ENCODE measurements at regions not wholly inside any gene's neighbourhood (a gene's known extent, or its start where the extent isn't known, plus 50 kb on each side); places are given as distances from the start of the nearest gene placed in this dataset.
A peak's percentile ranks its signal among the peaks of the same experiment; 100 is the strongest.
"Not testable (repeated sequence)": the region's sequence is repeated elsewhere in the genome, so short reads cannot be mapped to it uniquely, and the experiment has no call there.

- DNase-seq = no peak
These were observed 217.6 kb upstream of the THUMPD2 start for GRCh38 chr2:39996653-39997080.

- DNase-seq = no peak
These were observed 216.1 kb upstream of the THUMPD2 start for GRCh38 chr2:39995005-39995737.

DNA sequence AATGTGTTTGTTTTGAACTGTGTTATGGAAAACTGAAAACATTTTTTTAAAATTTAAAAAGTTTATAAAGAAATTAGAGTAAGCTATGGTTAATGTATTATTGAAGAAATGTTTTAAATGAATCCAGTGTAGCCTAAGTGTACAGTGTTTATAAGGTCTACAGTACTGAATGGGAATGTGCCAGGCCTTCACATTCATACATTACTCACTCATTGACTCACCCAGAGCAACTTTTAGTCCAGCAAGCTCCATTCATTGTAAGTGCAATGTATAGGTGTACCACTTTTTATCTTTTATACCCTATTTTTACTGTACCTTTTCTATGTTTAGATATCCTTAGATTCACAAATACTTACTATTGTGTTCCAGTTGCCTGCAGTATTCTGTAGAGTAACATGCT is 215.1 kb upstream of the THUMPD2 start:
- no peak for DNase-seq

GRCh38 chr2:39991298-39991697 is 212.2 kb upstream of the THUMPD2 start:
- DNase-seq = no peak

DNA sequence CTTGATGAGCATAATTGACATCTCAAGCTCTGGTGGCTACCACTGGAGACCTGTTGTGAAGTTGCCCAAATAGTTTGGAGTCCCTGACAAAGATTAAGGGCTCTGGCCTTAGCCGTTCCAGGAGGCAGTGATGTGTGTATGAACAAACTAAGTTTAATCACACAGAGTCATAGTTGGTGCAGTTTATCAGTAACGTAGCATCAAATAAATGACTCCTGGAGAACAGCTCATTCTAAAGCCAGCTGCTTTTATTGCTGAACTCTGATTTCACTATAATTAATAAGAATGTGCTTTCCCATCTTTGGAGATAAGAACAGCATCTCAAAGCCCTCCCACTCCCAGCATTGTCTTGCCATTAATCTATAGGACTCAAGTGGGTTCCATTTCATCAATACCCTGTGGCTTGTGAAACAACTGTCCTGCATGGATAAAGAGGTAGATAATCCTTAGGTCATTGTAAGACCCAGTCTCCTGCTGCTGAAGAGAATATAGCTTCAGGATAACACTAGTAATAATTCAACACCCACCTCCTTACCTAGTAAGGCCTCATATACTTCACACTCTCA is 211.4 kb upstream of the THUMPD2 start:
- DNase-seq = no peak

DNA sequence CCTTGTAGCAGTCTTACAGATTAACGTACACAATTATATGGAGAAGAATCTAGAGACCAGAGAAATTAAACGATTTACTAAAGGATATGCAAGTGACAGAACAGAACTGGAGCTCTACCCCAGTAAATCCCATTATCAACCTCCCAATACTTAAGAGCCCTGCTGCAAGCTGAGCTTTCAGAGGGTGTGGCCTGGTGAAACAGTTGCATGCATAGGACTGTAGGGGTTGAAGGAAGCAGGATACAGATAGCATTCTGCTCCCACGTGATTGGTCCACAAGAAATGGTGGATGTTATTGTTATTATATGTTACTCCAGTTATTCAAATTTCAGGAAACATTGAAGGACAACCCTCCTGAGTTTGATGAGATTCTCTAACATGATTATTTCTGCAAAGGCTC is 210.8 kb upstream of the THUMPD2 start:
- no peak for DNase-seq

GRCh38 chr2:39981883-39982311 is 202.8 kb upstream of the THUMPD2 start:
- DNase-seq = no peak

GRCh38 chr2:39975476-39976020 is 196.5 kb upstream of the THUMPD2 start:
- no peak for DNase-seq

- DNase-seq = no peak
These were observed 189.0 kb upstream of the THUMPD2 start for GRCh38 chr2:39968037-39968436.

GRCh38 chr2:39960681-39961080 is 181.6 kb upstream of the THUMPD2 start:
- DNase-seq = not testable (repeated sequence)

- peak in 2 of 4 experiments; percentile 12 to 18 for DNase-seq
These were observed 175.3 kb upstream of the THUMPD2 start for GRCh38 chr2:39954346-39954745.

- DNase-seq = no peak
These were observed 170.1 kb upstream of the THUMPD2 start for GRCh38 chr2:39949131-39949530.

DNA sequence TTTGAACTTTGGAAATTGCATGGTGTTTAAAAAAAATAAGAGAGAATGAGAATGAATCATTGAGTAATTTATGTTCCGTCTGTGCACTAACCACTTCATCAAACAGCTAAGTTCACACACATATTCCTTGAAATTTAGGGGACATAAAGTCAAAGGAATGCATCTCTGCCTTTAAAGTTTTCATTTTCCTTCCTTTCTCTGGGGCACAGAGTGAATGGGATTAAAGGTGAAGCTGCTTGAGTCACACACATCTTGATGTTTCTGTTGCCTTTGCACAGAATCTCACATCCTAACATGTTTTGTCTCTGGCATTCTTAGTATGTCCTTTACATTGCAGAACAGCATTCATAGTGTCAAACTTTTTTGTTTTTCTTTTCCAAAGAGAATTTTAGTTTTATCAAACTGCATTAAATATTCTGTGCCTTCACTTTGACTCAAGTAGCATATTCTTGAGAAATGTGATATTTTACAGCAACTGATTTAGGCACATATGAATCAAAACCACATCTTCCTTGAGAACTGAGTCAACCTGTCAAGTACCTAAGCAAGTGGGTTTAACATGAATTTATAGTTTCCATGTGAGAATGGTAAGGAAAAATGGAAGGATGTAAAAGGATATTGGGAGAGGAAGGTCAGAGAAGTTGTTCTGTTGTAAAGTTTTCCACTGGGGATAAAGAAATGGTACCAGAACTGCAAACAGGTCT is 169.1 kb upstream of the THUMPD2 start:
- no peak for DNase-seq

DNA sequence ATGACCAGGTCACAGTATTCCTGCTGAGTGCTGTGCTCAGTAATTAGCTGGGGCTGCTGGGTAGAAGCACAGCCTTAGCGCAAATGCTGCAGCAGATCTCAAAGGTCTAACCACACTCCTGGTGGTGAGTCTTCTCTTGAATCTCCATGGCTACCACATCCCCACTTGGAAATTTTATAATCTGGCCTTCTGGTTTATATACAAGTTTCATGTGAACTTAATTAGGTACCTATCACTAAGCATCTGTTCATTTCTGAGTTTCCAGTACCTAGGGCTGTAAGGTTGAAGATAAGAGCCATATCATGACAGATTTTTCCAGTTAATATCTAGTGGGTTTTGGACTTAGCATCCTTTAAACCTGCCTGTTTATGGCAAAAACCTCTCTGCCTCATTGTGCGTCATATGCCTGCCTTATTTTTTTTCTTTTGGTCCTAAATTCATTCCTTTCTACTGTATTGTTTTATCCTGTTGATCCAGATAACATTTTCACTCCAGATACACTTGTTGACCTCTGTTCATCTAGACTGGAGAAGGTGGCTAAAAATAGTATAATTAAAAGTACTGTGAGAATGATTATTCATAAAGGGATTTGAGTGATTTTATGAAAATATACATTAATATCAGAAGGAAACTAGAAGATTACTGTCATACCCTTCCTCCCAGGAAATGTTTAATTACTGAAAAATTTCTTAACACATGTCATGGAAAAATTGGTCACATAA is 168.4 kb upstream of the THUMPD2 start:
- DNase-seq = no peak

DNA sequence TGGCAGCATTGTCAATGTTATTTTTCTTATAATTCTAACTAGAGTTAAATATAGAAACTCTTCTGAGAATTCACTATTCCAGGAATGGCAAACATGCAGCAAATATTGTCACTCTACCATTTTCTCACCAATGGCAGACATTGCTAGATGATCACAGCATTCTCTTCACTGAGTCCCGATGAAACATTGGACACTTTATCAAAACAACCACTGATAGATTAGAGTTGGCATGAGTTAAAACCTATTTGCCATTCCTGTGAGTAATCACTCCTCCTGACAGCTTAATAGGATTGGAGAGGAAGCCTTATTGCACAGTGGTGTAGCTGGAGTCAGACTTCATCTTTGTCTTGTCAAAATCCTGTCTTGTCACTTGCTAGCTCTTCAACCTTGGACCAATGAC is 163.9 kb upstream of the THUMPD2 start:
- DNase-seq = no peak

- DNase-seq = no peak
These were observed 159.2 kb upstream of the THUMPD2 start for GRCh38 chr2:39938035-39938835.

GRCh38 chr2:39937621-39938020 is 158.6 kb upstream of the THUMPD2 start:
- no peak for DNase-seq

GRCh38 chr2:39934851-39935250 is 155.8 kb upstream of the THUMPD2 start:
- DNase-seq = no peak

GRCh38 chr2:39933196-39933595 is 154.1 kb upstream of the THUMPD2 start:
- DNase-seq = no peak

GRCh38 chr2:39932198-39932597 is 153.1 kb upstream of the THUMPD2 start:
- no peak for DNase-seq

DNA sequence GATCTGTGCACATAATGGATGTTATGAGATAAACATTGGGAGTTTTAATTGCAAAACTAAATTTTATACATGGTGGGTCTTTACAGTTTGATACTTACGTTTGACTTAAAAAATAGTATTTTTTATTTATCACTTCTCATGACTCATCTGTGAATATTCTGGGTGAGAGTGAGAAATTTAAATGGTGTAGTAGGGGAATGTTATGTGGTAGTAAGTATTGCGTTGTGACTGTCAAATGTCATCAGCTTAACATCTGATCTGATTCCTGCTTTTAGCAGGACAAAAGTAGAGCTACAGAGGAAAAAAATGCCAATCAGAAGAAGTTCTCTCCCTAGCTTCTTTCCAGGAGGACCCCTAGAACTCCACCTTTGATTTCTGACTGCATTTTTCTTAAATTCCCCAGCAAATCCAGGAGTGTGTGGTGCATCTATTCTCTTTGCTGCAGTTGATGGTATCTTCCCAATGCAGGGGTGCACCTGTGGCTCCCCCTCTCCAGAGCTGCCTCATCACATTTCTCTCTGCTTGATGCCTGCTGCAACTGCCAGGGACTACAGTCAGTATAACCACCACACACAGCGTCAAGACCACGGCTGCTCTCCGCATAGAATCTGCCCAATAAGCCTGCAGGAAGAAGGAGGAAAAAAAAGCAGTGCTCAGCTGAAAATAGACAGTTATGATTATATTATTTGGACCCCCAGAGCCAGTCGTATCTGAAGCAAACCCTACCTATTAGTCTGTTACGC is 151.3 kb upstream of the THUMPD2 start:
- no peak for DNase-seq

All from suppressor macrophage (primary cell).